ENCODE measurements at regions not wholly inside any gene's neighbourhood (a gene's known extent, or its start where the extent isn't known, plus 50 kb on each side); places are given as distances from the start of the nearest gene placed in this dataset.
"Not testable (repeated sequence)": the region's sequence is repeated elsewhere in the genome, so short reads cannot be mapped to it uniquely, and the experiment has no call there.

DNA sequence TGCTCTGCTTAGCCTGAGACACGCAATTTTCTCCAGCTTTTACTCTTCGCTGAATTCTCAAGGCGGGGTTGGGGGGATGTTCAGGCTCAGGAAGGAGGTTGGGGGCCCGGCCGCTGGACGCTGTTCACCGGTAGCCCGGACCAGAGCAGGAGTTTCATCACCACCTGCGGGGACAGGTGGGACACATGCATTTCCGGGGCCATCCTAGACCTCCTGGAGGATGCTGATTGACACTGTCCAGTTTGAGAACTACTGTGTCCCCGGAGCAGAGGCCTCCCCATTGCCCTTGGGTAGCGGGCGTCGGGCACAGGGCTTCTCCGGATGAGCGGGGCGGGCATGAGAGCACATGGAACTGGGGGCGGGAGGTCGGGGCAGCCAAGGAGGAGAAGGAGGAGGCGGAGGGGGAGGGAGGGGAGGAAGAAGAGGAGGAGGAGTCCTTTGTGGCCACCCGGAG, 144.0 kb upstream of the GRK3 start:
- no peak for DNase-seq

DNA sequence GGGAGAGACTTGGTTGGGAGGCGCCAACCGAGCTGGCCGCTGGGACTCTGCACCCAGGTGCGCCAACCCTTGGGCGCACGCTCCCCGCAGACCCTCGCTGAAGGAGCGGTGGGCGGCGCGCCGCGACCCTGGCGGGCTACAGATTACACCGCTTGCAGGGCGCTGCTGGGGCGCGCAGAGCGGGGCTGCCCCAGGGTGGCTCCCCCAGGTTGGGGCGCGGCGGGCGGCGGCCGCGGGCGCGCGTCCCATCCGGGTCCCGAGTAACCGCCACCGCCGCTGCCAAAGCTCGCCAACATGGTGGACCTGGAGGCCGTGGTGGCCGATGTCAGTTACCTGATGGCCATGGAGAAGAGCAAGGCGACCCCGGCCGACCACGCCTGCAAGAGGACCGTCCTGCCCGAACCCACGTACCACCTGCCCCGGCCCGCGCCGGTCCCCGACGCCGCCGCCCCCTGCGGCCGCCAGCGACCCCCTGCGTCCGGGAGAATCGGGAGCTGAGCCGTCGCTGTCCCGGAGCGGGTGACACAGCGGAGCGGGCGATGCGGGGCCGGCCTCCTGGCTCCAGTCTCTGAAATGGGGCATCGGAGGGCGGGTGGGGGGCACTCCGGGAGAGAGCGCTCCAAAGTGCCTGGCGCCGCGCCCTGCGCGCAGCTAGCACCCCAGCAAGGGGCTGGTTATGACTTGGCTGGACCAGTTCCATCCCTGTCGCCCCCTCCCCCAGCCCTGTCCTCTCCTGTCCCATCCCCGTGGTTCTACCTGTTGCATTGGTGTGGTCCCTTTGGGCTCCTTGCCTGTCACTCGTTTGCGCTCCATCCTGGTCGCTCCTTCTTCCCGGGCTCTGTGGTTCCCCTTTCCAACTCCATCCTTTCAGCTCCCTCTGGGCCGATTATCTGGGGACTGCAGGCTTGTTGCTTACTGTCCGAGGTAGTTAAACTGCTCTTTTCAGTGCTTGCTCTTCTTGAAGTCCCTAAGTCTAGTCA, 143.3 kb upstream of the GRK3 start:
- no peak for DNase-seq

DNA sequence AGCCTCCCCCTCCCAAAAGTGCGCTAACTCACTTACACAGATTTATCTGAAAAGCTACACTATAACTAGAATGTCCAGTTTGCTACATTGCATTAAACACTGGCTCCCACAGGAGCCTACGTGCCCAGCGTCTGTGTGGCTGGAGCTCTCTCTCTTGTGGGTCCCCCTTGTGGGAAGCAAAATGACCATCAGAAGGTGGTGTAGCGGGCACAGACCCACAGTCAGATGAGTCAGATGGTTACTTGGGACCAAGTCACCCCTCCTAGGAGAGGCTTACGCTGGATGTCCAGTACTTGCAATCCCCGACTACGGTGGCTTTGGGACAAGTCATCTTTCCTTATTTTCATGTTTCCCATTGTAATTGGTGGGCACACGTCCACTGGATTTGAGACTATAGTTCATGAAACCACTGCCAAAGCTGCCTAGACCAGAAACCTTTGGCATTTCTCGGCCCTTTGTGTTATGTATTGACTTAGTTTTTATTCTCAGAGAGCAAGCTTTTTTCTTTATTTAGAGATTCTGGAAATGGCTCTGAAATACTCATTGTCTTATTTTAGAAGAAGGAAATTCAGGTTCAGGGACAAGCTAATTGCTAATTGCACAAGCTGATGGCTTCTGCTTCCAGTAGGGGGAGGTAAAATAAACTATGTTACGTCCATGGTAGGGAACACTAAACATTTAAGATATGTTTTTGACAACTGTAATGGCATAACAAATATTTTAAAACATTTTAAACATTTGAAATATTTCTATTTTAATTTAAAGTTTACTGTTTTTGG, 137.8 kb upstream of the GRK3 start:
- not testable (repeated sequence) for DNase-seq

DNA sequence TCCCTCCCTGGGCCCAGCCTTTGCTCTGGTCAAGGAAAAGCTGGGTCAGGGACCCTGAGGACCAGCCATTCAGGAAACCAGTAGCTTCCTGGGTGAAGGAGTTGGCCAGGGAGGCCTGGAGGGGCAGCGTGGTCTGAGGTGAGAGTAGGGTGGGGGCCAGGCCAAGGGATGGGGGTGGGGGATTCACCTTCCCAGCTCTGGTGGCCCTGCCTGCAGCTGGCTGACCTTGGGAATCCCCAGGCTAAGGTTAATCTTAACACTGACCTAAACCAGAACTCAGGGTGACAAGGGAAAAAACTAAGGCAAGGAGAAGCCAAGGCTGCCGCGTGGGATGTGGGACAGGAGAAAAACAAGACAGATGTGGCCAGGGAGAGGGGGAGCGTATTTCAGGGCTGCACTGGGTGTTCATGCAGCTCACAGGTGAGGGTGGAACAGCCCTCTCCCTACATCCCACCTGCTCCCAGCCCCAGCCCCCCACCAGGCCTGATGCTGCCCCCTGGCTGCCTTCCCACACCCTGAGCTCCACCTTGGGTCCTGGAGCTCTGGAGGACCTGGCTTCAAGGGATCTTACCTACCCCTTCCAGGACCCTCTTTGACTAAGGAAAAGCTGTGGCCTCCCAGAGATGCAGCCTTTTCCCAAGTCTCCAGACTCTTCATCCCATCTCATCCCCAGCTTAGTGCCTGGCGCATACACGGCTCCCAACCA, 132.7 kb upstream of the GRK3 start:
- not testable (repeated sequence) for DNase-seq

DNA sequence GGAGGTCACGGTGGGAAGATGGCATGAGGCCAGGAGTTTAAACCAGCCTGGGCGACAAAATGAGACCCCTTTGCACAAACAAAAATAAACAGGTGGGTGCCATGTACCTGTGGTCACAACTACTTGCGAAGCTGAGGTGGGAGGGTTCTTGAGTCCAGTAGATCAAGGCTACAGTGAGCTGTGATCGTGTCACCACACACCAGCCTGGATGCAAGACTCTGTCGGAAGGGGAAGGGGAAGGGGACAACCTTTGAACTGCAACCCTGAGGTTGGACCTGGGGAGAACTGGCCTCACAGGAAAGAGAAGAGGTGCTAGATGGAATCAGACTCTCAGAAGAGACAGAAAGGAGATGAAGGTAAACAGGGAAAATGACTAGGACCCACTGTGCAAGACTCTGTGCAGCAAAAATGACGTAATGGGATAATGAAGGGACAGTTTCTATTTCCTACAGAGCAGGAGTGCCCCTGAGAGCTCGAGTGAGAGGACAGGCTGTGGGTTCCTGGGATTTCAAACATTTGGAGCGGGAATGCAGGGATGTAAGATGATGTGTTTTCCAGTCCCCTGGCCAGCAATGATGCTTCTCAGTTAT, 131.0 kb upstream of the GRK3 start:
- not testable (repeated sequence) for DNase-seq

DNA sequence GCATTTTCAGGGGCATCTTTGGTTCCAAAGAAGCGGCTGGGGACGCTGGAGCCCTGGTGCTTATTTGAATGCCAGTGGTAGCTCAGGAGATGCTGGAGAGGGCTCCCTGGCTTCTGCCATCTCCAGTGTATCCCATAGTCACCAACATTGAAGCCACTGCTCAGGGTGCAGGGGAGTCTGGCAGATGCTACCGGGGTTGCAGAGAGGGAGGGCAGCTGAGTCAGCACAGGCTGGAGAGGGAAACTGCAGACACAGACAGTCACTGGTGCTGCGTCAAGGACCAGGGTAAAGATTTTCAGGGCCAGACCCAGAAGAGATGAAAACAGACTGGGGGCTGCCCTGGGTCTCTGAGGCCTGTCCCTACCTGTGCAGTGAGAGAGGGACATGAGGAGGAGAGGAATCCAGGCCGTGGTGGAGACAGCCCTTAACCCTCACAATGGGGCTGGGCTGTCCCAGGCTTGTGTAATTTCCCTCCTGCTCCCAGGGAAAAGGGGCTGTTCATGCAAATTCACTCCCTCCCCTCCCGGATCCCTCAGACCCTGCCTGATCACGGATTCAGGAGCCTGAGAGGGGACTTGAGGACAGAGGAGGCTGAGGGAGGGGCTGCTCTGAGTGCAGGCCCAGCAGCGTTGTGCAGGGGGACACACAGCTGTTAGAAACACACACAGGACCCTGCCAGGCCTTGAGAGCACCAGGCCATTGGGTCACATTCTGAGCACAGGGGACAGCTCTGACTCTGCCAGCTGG, 126.9 kb upstream of the GRK3 start:
- no peak for DNase-seq

DNA sequence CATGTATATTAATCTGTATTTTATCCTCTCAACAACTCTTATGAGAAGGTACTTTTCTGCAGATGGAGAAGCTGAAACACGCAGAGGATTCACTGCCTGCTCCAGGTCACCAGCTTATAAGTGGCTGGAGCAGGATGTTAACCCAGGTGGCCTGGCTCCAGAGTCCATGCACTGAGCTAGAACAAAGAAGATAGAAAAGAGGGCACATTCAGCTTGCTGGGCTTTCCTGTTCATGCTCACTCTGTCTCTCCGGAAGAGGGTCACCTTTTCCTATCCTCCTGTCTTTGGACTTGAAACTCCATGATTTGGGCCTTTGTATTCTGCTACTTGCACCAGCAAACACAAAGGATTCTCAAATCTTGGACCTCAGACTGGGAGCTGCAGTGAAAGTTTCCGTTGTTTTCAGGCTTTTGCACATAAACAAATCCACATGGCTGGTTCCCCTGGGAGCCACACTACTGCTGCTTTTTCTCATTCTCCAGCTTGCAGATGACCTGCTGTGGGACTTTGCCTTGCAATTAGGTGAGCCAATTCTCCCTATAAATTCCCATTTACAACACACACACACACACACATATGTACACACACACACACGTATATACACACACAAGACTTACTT, 117.3 kb upstream of the GRK3 start:
- DNase-seq, result peak; percentile 16

DNA sequence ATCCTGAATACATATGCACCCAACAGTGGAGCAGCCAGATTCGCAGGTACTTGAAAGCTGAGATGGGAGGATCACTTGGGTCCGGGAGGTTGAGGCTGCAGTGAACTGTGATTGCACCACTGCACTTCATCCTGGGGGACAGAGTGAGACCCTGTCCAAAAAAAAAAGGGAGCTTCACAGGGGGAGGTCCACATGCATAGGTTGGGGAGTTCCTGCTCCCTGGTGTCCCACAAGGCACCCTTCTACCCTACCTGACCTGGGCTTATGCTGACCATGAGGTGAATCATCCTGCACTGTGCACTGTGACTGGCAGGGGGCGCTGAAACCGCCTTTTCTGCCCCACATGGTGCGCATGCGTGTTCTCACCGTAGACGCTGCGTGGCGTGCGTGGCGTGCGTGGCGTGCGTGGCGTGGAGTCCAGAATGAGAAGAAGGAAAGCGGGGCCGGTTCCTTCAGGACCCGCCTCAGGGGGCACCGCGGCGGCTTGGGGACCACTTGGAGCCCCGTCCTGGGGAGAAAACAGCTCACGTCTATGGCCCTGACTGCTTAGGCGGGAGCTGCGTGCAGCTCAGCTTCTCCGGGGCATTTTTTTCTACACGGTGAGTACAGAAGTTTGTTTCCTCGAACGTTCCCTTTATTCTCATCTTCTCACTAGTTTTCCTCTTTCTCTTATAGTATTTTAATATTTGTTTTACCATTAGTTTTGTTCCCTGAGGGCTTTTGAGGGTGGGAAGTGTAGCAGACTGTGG, 116.6 kb upstream of the GRK3 start:
- peak; percentile 53 for DNase-seq

DNA sequence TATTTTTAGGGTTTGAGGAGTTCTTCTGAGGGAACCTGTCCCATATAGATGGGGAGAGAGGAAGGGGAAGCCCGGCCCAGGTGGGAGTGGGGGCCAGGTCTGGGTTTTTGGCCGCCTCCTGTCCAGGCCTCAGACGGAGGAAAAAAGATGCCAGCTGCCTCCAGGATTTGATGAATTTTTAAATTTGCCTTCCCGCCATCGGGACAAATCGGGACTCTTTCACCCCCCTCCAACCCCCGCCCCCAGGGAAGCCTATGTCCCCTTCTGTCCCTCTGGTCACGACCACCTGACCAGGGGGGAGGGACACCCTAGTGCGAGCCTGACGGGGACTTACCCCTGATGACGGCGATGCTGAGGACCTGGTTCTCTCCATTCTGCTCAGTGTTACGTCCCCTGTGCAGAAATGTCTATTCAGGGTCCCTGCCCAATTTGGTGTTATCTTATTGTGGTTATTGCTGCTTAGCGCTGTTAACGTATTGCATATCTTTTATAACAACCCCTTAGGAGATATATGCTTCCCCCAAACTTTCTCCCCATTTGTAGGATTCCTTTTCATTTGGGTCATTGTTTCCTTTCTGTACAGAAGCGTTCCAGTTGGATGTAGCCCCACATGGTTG, 115.9 kb upstream of the GRK3 start:
- no peak for DNase-seq

DNA sequence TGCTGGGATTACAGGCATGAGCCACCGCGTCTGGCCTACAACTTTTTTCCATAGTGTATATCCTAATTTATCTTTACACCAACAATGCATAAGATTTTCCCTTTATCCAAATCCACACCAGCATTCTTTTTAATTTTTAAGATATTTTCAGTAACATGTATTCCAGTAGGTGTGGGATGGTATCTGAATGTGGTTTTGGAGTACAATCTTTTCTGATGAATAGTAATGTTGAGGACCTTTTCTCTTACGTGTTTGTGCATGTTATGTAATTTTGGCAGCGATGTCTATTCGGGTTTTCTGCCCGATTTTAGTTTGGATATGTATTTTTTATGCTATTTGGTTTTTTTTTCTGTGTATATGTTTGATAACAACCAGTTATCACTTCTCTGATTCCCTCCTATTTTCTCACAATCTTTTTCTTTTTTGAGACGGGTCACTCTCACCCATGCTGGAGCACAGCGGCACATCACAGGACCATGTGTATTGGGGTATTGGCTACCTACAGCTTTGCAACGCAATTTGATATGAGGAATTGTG, 114.6 kb upstream of the GRK3 start:
- DNase-seq, result no peak

DNA sequence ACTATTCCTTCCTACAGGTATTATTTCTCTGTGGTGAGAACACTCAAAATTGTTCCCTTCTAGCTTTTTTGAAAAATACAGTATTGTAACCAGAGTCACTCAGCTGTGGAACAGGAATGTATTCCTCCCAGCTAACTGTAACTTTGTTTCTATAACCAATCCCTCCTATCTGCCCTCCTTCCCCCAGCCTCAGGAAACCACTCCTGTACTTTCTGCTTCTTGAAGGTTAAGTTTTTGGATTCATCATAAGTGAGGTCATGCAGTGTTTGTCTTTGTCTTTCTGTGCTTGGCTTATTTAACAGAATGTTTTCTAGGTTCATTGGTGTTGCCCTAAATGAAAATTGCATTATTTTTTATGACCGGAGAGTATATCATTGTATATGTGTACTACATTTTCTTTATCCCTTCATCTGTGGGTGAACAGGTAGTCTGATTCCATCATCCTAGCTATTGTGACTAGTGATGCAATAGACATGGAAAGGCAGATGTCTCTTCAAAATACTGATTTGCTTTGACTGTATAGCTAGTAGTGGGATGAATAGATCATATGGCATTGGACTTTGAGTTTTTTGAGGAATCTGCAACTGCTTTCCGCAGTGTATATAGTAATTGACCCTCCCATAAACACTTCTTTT, 112.9 kb upstream of the GRK3 start:
- no peak for DNase-seq

DNA sequence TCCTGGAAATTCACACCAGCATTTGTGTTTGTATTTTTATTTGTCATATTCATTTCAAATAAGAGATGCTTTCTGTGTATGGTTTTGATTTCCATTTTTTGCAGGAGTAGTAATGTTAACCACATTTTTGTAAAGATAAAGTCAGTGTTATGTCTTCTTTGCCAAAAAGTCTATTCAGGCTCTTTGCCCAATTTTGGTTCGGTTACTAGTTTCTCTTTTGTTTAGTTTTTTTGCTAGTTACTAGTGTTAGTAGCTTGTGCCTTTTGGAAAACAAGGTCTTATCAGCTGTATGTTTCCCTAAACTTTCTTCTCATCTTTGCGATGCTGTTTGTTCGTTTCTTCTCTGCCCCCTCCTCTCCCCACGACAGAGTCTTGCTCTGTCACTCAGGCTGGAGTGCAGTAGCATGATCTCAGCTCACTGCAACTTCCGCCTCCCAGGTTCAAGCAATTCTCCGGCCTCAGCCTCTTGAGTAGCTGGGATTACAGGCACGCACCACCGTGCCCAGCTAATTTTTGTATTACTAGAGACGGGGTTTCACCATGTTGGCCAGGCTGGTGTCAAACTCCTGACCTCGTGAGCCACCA, 112.3 kb upstream of the GRK3 start:
- no peak for DNase-seq

DNA sequence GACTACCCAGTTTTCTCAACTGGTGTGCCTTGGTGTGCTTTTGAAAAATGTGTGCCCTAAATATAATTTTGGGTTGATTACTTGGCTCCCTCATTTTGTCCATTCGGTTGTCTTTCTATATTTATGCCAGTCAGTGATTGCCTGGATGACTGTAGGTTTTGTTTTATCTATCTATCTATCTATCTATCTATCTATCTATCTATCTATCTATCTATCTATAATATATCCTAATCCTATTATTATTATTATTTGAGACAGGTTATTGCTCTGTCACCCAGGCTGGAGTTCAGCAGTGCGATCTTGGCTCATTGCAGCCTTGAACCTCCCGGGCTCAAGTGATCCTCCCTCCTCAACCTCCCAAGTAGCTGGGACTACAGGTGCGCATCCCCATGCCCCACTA, 111.4 kb upstream of the GRK3 start:
- DNase-seq, result no peak

DNA sequence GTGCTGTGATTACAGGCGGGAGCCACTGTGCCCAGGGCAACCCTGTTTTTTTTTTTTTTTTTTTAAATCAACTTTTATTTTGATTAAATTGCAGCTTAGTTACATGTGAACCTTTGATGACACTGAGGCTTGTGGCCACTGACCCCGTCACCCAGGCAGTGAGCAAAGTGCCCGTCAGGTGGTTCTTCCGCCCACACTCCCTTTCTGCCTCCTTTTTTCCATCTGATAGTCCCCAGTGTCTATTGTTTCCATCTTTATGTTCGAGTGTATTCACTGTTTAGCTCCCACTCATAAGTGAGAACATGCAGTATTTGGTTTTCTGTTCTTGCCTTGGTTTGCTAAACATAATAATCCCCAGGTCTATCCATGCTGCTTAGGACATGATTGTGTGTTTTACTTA, 110.9 kb upstream of the GRK3 start:
- DNase-seq, result no peak

DNA sequence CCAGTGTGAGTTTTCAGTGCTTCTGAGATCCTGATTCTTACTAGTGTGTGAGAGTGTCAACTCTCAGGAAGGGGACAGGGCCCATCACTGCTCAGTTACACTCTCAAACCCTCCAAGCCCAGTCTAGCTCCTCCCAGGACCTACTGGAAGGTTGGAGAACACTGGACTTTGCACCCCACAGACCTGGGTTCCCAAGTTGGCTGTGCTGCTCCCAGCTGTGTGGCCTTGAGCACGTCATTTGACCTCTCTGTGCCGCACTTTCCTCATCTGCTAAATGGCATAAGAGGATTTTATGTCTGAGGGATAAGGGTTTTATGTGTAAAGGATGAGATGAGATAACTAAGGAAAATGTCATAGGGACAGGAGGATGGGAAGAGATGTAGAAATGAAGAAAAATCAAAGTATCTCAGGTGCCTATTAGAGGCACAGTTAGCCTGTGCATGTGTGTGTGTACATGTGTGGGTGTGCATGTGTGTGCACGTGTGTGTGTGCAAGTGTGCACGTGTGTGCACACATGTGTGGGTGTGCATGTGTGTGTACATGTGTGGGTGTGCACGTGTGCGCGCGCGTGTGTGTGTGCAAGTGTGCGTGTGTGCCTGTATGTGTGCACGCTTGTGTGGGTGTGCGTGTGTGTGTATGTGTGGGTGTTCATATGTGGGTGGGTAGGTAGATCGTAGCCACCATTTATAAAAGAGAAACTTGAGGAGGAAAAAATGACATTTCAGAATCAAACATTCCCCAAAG, 108.0 kb upstream of the GRK3 start:
- DNase-seq, result not testable (repeated sequence)

DNA sequence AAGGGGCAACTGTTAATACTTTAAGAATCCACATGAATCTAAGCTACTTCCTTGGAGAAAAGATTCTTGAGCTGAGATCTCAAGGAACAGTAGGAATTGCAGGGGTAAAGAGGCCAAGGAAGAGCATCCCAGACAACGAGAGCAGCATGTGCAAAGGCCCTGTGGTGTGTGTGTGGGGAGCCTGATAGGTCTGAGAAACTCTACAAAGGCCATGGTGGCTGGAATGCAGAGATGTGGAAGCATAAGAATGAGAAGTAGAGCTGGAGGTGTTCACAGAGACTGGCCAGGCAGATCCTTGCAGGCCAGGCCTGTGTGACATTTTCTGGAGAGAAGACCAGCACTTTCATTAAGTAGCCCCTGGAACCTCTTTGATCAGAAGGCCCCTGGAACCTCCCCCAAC, 105.8 kb upstream of the GRK3 start:
- not testable (repeated sequence) for DNase-seq

DNA sequence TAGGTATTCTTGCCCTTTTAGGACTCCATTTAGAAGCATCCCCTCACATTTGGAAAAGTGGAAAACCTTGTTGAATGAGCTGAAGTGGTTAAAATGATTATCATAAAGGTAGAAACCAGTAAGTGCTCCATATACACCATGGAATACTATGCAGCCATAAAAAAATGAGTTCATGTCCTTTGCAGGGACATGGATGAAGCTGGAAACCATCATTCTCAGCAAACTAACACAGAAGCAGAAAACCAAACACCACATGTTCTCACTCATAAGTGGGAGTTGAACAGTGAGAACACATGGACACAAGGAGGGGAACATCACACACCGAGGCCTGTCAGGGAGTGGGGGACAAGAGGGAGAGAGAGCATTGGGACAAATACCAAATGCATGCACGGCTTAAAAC, 103.8 kb upstream of the GRK3 start:
- DNase-seq, result not testable (repeated sequence)

DNA sequence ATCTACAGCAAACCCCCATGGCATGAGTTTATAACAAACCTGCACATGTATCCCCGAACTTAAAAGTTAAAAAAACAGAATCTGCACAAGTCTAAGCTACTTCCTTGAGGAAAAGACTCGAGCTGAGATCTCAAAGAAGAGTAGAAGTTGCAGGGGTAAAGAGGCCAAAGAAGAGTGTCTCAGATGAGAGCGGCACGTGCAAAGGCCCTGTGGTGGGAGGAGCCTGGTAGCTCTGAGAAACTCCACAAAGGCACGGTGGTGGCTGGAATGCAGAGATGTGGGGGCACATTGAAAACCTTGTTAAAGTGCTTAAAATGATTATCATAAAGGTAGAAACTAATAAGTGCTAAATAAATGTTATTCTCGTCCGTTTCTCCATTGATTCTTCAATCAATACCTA, 103.2 kb upstream of the GRK3 start:
- DNase-seq, result no peak
